GM21360 (cell line): ENCODE measurements at regions not wholly inside any gene's neighbourhood (a gene's known extent, or its start where the extent isn't known, plus 50 kb on each side); places are given as distances from the start of the nearest gene placed in this dataset.
A peak's percentile ranks its signal among the peaks of the same experiment; 100 is the strongest.
"Not testable (repeated sequence)": the region's sequence is repeated elsewhere in the genome, so short reads cannot be mapped to it uniquely, and the experiment has no call there.

Source experiments
- ATAC-seq: cut with Tn5 transposase; IDR thresholded peaks from one replicate; pipeline ENCODE4 v1.9.1; 2021; ENCODE audit warnings: mild to moderate bottlenecking, moderate library complexity; ENCODE audit not compliant: unreplicated experiment

- not testable (repeated sequence) for ATAC-seq
These were observed 87.8 kb downstream of the TENT5D start for GRCh38 chrX:80508083-80508482.

- no peak for ATAC-seq
These were observed 91.9 kb downstream of the TENT5D start for GRCh38 chrX:80511969-80512760.

GRCh38 chrX:80512924-80513323 is 92.7 kb downstream of the TENT5D start:
- no peak for ATAC-seq

GRCh38 chrX:80513625-80514024 is 93.4 kb downstream of the TENT5D start:
- ATAC-seq: no peak

GRCh38 chrX:80537096-80537495 is 116.8 kb downstream of the TENT5D start:
- no peak for ATAC-seq

- peak; percentile 76 for ATAC-seq
These were observed 130.5 kb downstream of the TENT5D start for GRCh38 chrX:80550722-80551121.

GRCh38 chrX:80556148-80556547 is 135.9 kb downstream of the TENT5D start:
- no peak for ATAC-seq

- ATAC-seq: no peak
These were observed 152.4 kb downstream of the TENT5D start for GRCh38 chrX:80572636-80573035.

- ATAC-seq: no peak
These were observed 153.0 kb downstream of the TENT5D start for GRCh38 chrX:80573275-80573674.

- ATAC-seq: not testable (repeated sequence)
These were observed 154.3 kb downstream of the TENT5D start for GRCh38 chrX:80574486-80575086.

- ATAC-seq: no peak
These were observed 156.0 kb downstream of the TENT5D start for GRCh38 chrX:80576267-80576666.

GRCh38 chrX:80576806-80577533 is 156.7 kb downstream of the TENT5D start:
- no peak for ATAC-seq

GRCh38 chrX:80578517-80579105 is 158.4 kb downstream of the TENT5D start:
- ATAC-seq: no peak

- not testable (repeated sequence) for ATAC-seq
These were observed 170.7 kb downstream of the TENT5D start for GRCh38 chrX:80590992-80591391.

- ATAC-seq: no peak
These were observed 182.0 kb downstream of the TENT5D start for GRCh38 chrX:80602036-80602860.
